GM12878 (cell line): ENCODE measurements at regions not wholly inside any gene's neighbourhood (a gene's known extent, or its start where the extent isn't known, plus 50 kb on each side); places are given as distances from the start of the nearest gene placed in this dataset.

Experiments
- CTCF ChIP-seq, 3 experiments: IDR thresholded peaks in 2 of 3; conservative IDR thresholded peaks in 1 of 3; 2 replicates each; pipeline ENCODE4 v1.5.1; 2011; ENCODE audit warnings: low read depth in 3 of 3, low read length in 3 of 3, mild to moderate bottlenecking in 3 of 3, control low read depth in 2 of 3, moderate library complexity in 2 of 3, inconsistent platforms in 1 of 3, mixed read lengths in 1 of 3; ENCODE audit not compliant: control insufficient read depth in 2 of 3, insufficient read depth in 1 of 3; ENCODE audit errors: extremely low read depth in 1 of 3
- E4F1 ChIP-seq: fragments of 450-650 bp; IDR thresholded peaks from 2 replicates; pipeline ENCODE4 v1.6.1; 2018; ENCODE audit warnings: borderline replicate concordance, mild to moderate bottlenecking; ENCODE audit not compliant: partially characterized antibody
- SKIL ChIP-seq: fragments of 450-650 bp; IDR thresholded peaks from 2 replicates; pipeline ENCODE4 v1.6.1; 2017; ENCODE audit warnings: mild to moderate bottlenecking, low read depth, inconsistent platforms; ENCODE audit not compliant: poor library complexity, severe bottlenecking

GRCh38 chr9:129342591-129343423, 164.7 kb upstream of the IER5L start:
- TF ChIP-seq CTCF (IDR thresholded peaks at IDR 0.05 in 2 of 3, conservative IDR thresholded peaks at IDR 0.05 in 1 of 3; ENCODE audit: control insufficient read depth in 2 of 3, extremely low read depth in 1 of 3, insufficient read depth in 1 of 3, low read depth in 3 of 3, low read length in 3 of 3) (no peak), SKIL (no peak), E4F1 (no peak)
